ENCODE measurements at regions not wholly inside any gene's neighbourhood (a gene's known extent, or its start where the extent isn't known, plus 50 kb on each side); places are given as distances from the start of the nearest gene placed in this dataset.

DNA sequence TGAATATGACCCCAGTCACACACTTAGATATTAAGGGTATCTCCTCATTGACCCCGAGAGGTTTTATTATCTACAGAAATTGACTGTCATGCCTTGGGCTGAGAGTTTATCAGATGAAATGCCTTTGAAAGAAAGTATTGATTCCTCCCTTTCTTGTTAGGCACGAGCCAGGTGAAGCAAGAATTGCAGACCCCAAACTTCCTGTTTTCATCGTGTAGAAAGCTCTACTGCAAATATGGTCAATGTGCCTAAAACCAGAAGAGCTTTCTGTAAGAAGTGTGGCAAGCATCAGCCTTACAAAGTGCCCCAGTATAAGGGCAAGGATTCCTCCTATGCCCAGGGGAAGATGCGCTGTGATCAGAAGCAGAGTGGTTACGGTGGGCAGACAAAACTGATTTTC, 143.9 kb upstream of the FUT8 start:
- TF ChIP-seq, protein P1, sequence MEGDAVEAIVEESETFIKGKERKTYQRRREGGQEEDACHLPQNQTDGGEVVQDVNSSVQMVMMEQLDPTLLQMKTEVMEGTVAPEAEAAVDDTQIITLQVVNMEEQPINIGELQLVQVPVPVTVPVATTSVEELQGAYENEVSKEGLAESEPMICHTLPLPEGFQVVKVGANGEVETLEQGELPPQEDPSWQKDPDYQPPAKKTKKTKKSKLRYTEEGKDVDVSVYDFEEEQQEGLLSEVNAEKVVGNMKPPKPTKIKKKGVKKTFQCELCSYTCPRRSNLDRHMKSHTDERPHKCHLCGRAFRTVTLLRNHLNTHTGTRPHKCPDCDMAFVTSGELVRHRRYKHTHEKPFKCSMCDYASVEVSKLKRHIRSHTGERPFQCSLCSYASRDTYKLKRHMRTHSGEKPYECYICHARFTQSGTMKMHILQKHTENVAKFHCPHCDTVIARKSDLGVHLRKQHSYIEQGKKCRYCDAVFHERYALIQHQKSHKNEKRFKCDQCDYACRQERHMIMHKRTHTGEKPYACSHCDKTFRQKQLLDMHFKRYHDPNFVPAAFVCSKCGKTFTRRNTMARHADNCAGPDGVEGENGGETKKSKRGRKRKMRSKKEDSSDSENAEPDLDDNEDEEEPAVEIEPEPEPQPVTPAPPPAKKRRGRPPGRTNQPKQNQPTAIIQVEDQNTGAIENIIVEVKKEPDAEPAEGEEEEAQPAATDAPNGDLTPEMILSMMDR (IDR thresholded peaks at IDR 0.05; ENCODE audit: insufficient read depth, low read length) = no peak
- no peak for TF ChIP-seq POLR2AphosphoS5 (IDR thresholded peaks at IDR 0.05; ENCODE audit: low read depth)

Measured in HL-60 (cell line).